ENCODE measurements at regions not wholly inside any gene's neighbourhood (a gene's known extent, or its start where the extent isn't known, plus 50 kb on each side); places are given as distances from the start of the nearest gene placed in this dataset.

DNA sequence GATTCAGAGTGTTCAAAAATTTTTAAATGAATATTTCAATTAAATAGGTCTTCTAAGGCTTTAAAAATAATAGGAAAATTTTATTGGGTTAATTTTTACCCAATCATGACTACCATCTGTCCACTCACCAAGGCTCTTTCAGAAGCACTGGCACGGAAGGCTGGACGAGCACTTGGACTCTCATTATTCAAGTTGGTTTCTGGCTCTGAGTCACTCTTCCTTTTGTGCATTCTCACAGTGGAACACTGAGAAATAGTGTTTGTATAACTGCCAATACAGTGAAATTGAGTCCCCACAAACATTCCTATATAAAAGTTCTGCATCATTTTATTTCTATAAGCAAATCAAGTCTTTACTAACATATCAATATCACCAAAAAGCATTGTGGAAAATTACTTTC is 1149.0 kb downstream of the EFNA5 start:
- TF ChIP-seq, protein P1, sequence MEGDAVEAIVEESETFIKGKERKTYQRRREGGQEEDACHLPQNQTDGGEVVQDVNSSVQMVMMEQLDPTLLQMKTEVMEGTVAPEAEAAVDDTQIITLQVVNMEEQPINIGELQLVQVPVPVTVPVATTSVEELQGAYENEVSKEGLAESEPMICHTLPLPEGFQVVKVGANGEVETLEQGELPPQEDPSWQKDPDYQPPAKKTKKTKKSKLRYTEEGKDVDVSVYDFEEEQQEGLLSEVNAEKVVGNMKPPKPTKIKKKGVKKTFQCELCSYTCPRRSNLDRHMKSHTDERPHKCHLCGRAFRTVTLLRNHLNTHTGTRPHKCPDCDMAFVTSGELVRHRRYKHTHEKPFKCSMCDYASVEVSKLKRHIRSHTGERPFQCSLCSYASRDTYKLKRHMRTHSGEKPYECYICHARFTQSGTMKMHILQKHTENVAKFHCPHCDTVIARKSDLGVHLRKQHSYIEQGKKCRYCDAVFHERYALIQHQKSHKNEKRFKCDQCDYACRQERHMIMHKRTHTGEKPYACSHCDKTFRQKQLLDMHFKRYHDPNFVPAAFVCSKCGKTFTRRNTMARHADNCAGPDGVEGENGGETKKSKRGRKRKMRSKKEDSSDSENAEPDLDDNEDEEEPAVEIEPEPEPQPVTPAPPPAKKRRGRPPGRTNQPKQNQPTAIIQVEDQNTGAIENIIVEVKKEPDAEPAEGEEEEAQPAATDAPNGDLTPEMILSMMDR (conservative IDR thresholded peaks at IDR 0.05; ENCODE audit: low read depth, low read length), result no peak
- TF ChIP-seq RAD21 (IDR thresholded peaks at IDR 0.05; ENCODE audit: low read length), result no peak
- TF ChIP-seq RFX5 (IDR thresholded peaks at IDR 0.05; ENCODE audit: low read depth, low read length), result no peak
- TF ChIP-seq POLR2A (IDR thresholded peaks at IDR 0.05; ENCODE audit: low read depth, low read length), result no peak
- no peak for TF ChIP-seq BHLHE40 (IDR thresholded peaks at IDR 0.05; ENCODE audit: low read depth, low read length)
- TF ChIP-seq MAZ (IDR thresholded peaks at IDR 0.05; ENCODE audit: borderline replicate concordance, low read depth, low read length), result no peak
- no peak for TF ChIP-seq MXI1 (IDR thresholded peaks at IDR 0.05; ENCODE audit: borderline replicate concordance, low read depth, low read length)
- TF ChIP-seq SMC3 (IDR thresholded peaks at IDR 0.05; ENCODE audit: low read depth, low read length), result no peak
- no peak for TF ChIP-seq FOS (IDR thresholded peaks at IDR 0.05; ENCODE audit: low read depth, low read length)
- TF ChIP-seq, protein P2, sequence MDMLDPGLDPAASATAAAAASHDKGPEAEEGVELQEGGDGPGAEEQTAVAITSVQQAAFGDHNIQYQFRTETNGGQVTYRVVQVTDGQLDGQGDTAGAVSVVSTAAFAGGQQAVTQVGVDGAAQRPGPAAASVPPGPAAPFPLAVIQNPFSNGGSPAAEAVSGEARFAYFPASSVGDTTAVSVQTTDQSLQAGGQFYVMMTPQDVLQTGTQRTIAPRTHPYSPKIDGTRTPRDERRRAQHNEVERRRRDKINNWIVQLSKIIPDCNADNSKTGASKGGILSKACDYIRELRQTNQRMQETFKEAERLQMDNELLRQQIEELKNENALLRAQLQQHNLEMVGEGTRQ (IDR thresholded peaks at IDR 0.05; ENCODE audit: low read depth, low read length), result no peak
- TF ChIP-seq MAFK (IDR thresholded peaks at IDR 0.05; ENCODE audit: low read depth, low read length), result no peak
- TF ChIP-seq CEBPB (IDR thresholded peaks at IDR 0.05; ENCODE audit: low read depth, low read length), result no peak
- TF ChIP-seq, protein P3, sequence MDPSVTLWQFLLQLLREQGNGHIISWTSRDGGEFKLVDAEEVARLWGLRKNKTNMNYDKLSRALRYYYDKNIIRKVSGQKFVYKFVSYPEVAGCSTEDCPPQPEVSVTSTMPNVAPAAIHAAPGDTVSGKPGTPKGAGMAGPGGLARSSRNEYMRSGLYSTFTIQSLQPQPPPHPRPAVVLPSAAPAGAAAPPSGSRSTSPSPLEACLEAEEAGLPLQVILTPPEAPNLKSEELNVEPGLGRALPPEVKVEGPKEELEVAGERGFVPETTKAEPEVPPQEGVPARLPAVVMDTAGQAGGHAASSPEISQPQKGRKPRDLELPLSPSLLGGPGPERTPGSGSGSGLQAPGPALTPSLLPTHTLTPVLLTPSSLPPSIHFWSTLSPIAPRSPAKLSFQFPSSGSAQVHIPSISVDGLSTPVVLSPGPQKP (IDR thresholded peaks at IDR 0.05; ENCODE audit: borderline replicate concordance, low read depth, low read length), result no peak
- no peak for TF ChIP-seq CHD1 (IDR thresholded peaks at IDR 0.05; ENCODE audit: low read depth, low read length)

All from IMR-90 (cell line).